ENCODE measurements at regions not wholly inside any gene's neighbourhood (a gene's known extent, or its start where the extent isn't known, plus 50 kb on each side); places are given as distances from the start of the nearest gene placed in this dataset.
A peak's percentile ranks its signal among the peaks of the same experiment; 100 is the strongest.

DNA sequence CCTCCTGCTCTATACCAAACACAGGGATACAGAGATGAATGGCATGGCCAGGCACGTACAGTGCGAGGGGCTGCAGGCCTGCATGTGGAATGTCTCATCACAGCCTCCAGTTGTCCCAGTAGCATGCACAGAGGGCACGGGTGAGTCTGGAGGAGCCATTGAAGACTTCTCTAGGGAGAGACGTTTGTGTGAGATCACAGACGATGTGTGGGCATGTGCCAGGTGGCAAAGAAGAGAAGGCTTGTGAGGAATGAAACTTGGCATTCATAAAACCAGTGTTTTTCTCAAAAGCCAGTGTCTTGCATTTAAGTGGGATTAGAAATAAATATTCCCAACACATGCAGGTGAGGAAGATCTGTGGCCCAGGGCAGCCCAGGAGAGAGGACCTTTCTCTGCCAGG is 119.1 kb upstream of the UBE3A start:
- no peak for DNase-seq

DNA sequence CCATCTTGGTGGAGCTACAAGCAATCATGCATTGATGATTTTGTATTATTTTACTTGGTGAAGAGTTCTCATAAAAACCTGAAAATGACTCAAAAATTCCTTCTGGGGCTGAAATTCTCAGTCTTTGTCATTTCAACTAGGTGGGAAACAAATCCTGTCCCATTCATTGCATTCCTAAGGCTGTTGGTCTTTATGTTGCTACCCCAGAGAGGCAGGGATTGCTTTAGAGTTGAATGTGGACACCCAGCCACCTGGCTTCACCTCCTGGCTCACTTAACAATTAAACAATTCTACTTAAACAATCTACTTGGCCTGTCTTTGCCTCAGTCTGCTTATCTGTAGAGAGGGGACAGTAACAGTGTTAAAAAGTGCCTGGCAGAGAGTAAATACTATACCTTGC is 117.3 kb upstream of the UBE3A start:
- no peak for DNase-seq

DNA sequence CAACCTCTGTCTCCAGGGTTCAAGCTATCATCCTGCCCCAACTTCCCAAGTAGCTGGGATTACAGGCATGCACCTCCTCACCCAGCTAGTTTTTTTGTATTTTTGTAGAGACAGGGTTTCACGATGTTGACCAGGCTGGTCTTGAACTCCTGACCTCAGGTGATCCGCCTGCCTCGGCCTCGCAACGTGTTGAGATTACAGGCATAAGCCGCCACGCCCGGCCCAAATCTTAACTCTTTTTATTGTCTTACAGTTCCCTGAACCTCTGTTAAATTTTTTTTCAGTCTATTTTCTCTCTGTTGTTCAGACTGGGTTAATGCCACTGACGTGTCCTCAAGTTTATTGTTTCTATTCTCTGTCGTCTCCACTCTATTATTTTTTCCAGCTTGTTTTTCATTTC is 115.8 kb upstream of the UBE3A start:
- DNase-seq: no peak

DNA sequence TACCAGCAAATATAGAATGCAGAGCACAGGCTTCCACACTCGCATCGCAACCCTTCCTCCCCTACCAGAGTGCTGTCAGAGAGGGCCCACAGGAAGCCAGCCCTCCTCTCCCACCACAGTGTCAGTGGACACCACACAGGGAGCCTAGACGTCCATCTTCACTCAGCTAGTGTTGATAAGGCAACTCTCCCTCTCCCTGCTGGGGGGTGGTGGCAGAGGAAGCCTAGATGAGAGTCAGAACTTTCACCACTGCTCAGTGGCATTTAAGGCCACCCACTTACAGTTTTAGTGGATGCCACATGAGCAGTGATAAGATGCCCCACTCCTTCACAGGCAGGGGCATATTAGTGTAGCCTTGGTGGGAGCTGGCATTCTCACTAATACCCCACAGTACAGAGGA is 109.8 kb upstream of the UBE3A start:
- DNase-seq: no peak

DNA sequence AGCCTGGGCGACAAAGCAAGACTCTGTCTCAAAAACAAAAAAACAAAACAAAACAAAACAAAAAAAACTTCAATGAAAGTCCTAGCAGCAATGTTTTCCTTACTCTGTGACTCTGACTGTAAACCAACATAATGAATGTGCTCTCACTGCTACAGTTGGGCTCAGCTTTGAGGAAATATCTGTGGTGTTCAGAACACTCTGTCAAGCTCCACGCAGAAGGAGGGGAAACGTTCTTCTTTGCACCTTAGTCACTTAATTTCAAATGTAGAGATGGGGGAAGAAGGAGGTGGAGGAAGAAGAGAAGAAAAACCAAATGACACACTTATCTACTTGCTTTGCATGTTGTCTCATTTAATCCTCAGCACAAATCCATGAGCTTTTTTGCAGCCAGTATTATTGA is 107.1 kb upstream of the UBE3A start:
- no peak for DNase-seq

DNA sequence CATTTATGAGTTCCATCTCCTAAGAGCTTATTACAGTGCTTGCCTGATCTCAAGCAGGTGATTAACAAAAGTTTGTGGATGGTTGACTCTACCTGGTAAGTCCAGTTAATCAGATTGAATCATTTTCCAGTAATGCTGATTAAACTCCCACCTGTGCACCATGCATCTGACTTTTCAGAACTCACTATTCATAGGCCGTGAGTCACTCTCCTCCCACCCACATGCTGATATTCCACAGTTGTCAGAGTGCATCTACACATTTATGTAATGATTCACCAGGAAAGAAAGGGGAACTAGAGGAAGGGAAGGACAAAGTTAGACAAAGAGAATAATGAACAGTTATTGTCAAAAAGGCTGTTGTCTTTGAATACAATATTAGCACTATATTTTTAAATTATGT is 106.2 kb upstream of the UBE3A start:
- no peak for DNase-seq

DNA sequence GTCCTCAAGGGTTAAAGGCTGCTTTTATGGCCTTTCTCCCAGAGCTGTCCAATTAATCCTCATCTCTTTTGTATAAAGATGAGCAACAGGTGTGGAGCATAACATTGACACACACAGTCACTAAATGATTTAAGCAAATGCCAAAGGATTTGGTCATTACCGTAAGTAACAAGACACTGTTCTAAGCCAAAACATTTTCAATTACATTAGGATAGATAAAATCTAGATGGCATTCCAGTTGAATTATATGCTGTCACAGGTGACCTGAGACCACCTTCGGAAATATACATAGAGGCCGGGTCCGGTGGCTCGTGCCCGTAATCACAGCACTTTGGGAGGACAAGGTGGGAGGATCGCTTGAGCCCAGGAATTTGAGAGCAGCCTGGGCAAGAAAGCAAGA is 105.3 kb upstream of the UBE3A start:
- DNase-seq: no peak

DNA sequence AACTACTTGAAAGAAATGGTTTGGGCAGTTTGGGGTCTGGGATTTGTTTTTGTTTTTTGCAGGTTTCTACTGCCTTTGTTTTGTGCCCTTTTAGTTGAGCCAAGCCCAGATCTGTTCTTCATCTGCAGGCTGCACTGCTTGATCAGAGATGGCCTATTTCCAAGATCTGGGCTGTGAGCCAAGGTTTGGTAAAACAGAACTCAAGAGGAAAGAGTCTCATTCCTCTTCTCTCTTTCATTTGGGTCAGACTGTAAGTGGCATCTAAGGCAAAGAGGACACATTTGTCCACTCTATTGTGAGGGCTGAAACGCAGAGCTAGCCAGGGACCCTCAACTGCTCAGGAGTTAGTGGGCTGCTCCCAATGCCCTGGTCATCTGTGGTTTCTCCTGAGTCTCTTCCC is 104.4 kb upstream of the UBE3A start:
- no peak for DNase-seq

DNA sequence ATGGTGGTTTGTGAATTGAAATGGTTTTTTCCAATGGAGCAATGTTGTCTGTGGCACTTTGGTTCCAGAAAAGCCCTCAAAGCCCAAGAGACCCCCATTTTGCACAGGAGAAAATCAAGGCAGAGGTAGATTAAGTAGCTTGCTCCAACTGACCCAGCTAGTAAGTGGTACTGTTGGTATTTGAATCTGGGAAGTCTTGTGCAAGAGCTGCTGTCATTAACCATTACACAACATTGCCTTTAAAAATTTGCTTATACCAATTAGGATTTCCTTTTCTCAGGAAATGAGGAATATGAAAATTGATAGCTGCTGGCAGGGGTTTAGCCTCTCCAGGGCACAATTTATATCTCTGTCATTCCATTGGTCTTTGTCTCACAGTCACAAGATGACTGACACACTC is 102.4 kb upstream of the UBE3A start:
- no peak for DNase-seq

DNA sequence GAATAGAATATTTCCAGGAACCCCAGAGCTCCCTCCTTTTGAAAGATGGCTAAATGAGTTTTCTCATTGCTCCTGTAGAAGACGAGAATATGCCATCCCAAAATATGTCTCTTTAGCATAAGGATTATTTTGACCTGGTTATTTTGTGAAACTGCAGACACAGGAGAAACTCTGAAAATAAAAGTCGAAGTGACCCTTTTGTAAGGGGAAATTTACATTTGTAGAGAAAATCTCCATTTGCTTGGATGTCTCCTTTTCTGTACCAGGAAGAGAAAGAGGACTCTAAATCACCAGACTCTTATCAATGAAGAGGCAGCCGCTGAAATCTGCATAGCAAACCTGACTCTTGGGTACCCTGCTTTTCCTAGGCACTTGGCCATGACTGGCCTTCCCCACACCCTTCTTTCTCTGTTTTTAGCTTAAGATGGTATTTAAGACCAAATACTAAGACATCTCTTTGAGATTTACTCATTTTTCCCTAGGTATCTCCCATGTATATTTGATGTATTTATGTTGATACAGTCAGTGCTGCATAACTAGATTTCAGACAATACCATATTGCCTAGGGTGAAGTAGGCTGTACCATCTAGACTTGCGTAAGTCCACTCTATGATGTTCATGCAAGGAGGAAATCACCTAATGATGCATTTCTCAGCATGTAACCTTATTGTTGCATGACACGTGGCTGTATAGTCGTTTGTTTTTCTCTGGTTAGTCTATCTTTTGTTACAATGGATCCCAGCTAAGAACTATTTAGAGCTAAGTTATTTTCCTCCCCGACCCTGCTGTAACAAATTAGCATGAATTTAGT is 98.2 kb upstream of the UBE3A start:
- no peak for DNase-seq

DNA sequence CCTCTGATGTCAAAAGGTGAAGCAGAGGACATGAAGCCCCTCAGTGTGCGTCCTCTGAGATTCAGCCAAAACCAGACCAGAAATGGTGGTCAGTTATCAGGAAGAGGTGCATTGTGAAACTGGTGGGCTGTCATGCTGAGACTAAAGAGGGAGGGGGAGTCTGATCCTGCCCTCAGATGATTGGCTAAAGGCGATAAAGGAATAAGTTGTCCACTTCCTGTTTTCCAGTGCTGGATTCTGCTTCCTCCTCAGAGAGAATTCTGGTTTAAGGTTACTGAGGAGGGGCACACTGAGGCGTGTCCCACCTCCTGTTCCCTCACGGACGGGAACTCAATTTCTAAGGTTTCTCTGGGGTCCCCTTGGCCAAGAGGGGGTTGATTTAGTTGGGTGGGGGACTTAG is 97.0 kb upstream of the UBE3A start:
- DNase-seq: no peak

DNA sequence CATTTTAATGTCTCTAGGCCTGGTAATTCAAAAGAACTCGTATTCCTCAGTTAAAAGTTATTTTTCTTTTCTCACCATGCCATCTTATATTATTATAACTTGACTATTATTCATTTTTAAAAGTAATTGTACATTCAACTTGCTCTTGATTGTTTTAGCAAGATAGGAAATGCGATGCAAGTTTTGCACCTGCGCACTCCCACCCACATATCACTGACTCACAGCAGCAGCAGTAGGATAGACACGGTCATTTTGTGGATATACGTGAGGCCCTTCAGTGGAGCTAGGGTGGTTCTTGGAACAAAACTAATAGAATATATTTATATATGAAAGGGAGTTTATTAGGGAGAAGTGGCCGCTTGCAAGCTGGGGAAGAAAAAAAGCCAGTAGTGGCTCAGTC is 95.5 kb upstream of the UBE3A start:
- no peak for DNase-seq

DNA sequence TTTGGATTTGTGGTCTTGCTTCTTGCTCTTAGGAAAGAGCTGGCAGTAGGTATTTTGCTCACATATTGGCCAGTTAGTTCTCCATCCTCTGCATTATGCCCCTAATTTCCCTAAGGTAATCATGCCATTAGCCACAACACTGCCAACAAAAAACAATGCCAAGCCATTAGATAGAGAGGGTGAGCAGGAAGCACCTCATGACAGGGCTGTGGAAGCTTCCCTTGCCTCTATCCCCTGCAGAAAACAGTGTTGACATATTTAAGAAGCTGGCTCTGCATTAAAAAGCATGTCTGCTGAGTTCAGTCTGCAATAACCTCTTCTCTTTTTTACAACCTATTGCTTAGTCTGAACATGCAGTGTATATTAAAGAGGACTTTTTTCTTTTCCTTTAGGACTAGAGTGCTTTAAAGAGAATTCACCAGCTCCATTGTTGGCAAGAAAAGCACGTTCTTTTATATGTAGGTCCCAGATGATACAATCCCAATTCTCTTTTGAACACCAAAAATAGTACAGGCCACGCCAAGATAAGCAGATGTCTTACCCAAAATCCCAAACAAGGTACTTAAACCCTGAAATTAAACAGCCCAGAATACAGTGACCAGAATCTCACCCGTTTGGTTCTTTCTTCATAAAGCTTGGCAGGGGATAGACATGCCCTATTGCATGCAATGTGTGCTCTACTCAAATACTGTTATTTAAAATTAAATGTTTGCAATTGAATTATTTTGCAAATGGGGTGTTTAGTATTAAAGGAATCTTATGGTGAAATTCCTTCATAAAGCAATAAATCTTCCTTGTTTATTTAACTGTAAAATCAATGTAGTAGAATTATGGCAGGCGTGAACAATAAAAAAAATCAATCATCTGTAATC is 93.7 kb upstream of the UBE3A start:
- DNase-seq: no peak

DNA sequence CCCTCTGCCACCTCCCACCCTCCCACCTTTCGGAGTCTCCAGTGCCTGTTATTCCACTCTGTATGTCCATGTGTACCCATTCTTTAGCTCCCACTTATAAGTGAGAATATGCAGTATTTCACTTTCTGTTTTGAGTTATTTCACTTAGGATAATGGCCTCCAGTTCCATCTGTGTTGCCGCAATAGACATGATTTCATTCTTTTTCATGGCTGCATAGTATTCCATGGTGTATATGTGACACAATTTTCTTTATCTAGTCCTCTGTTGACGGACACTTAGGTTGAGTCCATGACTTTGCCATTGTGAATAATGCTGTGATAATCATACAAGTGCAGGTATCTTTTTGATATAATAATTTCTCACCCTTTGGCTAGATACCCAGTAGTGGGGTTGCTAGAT is 91.0 kb upstream of the UBE3A start:
- DNase-seq: no peak

DNA sequence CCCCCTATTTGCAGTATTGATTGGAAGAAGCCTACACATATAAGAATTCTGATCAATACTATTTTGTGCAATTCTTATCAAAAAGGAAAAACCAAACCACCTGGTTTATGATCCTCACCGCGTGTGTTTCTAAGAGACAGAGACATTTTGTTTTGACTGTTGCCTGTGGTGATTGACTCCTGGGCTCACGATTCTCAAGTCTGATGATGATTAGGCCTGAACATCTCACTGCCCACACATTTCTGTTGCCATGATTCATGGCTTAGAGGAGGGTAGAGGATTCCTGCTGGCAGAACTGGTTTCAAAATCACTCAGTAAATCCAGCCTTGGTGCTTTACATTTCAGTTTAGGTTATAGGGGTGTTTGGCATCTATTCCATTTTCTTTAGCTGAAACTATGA is 88.3 kb upstream of the UBE3A start:
- DNase-seq: no peak

DNA sequence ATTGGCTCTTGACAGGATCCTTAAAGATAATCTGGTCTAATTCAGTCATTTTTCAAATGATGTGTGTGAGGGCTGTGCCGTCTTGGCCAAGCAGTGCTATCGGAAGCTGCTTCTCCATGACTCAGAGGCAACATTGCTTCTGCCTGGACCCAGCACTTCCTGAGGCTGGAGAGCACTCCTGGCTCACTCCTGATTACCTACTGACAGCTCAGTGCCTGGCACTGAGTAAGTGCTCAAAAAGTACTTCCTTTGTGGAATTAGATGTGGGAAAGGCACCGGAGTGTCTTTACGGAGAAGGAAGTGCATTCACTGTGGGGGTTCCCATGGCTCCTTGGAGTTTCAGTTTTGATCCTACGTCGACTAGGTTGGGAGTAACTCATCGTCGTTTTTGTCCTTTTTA is 86.9 kb upstream of the UBE3A start:
- DNase-seq: no peak

DNA sequence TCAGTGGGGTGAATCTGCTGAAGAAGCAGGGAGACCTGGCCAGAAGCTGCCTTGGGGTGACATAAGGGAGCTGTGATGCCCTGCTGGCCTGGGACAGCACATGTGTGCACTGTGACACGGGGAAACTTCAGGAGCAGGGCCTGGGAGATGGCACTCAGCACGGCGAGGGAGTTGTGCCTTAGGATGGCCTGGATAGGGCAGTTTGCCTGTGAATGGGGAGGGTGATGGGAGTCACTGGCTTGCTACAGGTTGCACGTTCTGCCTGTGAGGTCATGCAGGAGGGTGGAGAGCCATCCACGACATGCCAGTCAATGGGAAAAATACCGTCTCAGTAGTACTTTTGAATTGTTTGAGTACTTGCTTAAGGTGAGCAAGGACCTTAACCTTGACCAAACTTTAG is 76.8 kb upstream of the UBE3A start:
- DNase-seq: no peak

DNA sequence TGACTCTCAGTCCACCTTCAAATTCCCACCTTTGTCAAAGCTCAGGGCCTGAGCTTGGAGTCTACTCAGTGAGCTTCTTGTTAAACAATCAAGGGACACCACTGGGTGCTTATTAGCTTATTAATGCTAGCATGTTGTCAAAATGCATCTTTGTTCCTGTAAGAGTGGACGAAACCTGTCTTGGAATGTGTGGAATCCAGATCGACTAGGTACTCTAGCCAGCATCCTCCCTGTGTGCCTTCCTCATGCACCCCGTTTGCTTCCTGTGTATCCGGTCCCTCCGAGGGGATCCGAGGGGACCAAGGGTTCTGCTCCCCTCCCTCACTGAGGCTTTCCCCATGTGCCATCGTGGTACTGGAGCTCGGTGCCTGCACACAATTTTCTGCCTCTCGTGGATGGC is 75.7 kb upstream of the UBE3A start:
- no peak for DNase-seq

DNA sequence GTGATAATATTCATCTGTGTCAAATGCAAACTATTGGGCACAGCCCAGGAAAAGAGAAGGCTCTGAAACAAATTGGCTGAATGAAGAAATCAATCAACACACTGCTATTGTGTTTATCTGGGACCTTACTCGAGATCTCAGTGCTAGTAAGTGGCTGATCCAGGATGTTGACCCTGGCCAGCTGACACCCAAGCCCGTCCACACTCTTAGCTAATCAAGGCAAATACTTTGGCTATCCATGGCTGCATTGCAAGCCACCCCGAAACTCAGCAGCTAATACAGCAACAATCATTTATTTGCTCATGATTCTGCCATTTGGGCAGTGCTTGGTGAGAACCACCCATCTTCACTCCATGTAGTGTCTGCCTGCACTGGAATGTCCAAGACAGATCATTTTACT is 74.1 kb upstream of the UBE3A start:
- no peak for DNase-seq

DNA sequence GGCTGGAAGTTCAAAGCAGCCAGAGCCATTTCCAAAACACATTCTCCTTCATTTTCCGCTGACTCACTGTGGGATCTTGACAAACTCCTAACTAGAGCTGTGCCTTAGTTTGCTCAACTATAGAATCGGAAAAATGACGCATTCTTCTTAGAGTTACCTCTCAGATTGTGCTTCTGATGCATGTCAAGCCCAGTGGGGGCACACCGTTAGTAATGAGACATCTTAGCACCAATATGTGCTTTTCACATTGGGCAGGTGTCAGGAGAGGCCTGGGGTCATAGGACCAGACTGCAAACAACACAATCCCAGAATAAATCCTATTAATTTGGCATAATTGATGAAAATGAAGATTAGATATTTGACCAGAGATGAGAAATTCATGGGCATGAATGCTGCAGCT is 71.3 kb upstream of the UBE3A start:
- no peak for DNase-seq

DNA sequence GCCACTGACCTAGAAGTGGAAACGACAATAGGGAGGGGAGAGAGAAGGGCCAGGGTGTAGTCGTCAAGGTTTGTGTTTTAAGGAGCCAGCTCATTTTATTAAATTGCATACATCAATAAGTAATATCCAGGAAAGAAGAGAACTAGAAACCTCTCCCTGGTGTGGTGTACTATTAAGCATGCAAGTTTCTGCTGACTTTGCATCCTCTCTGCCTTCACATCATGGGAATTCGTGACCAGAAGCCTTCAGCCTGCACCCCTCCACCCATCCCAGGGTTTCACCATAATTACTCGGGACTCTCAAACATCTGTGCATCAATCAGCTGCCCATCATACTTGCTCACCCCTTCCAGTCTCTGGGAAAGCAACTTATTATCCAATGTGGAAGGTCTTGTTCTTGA is 70.9 kb upstream of the UBE3A start:
- no peak for DNase-seq

DNA sequence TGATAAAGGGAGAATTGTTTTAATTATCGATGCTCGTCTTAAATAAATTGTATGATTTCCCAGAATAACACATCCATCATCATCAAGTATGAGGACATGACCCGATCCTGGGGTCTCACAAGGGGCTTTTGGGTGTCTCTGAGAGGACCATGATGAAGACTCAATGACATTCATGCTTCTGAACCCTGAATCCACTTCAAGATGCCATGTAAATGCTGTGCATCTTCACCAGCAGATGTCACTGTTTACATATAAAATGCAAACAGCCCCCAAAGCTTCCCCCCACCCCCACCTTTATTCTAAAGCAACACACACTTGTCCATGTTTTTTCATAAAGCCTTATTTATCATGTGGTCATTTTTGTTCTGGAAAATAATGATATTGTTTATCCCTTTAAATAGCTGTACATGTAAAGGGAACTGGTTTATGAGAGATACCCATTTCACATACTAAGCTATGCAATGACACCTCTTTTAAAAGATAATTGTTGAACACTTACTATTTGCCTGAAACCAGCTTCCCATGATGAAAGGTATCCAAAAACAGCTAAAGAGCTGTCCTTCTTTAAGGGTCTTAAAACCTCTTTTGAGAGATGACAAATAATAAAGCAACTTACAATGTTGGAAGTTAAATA is 69.7 kb upstream of the UBE3A start:
- no peak for DNase-seq

DNA sequence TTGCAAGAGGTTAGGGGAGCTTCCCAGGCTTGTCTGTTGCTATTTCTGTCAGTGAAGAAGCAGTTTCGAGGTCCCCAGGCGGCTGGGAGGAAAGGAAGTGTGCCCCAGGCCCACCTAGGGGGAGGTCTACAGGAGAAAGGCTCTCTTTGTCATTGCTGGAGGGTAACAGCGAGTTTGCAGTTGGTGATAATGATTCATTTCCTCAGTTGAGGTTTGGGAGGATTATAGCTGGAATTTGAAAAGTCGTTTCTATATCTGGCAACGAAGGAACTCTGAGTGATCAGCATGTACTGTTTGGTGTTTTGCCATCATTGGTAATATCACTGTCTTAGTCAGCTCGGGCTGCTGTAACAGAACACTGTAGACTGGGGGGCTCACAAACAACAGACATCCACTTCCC is 65.5 kb upstream of the UBE3A start:
- DNase-seq: peak; percentile 12

DNA sequence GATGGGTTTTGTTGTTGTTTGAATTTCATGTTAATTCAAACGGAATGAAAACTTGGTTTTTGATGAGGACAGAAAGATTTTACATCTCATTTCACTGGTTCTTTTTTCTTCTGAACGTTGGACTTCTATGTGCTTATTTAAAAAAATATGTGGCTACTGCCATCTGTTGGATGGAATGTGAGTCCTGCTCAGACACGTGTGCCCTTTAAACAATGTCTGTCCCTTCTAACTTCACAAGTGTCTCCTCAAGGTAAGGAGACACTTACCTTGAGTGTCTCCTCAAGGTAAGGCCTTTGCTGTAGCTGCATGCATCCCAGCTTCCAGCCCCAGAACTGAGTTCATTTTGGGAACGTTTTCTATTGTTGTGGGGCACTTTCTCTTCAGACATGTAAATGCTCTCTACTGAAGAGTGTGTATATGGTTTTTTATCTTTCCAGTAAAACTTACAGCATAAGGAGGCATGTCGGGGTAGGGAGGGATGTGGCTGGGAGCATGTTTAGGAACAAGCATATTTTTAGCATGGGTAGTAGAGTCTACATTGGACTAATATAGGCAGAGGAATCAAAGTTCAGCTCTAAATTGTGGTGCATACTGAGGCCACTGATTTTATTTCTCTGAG is 63.1 kb upstream of the UBE3A start:
- DNase-seq: no peak

Measured in HCEC 1CT (cell line).